ENCODE measurements at regions not wholly inside any gene's neighbourhood (a gene's known extent, or its start where the extent isn't known, plus 50 kb on each side); places are given as distances from the start of the nearest gene placed in this dataset.

- TF ChIP-seq, protein P1, sequence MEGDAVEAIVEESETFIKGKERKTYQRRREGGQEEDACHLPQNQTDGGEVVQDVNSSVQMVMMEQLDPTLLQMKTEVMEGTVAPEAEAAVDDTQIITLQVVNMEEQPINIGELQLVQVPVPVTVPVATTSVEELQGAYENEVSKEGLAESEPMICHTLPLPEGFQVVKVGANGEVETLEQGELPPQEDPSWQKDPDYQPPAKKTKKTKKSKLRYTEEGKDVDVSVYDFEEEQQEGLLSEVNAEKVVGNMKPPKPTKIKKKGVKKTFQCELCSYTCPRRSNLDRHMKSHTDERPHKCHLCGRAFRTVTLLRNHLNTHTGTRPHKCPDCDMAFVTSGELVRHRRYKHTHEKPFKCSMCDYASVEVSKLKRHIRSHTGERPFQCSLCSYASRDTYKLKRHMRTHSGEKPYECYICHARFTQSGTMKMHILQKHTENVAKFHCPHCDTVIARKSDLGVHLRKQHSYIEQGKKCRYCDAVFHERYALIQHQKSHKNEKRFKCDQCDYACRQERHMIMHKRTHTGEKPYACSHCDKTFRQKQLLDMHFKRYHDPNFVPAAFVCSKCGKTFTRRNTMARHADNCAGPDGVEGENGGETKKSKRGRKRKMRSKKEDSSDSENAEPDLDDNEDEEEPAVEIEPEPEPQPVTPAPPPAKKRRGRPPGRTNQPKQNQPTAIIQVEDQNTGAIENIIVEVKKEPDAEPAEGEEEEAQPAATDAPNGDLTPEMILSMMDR (conservative IDR thresholded peaks at IDR 0.05; ENCODE audit: low read length): no peak
- peak; percentile 72 for DNase-seq (ENCODE audit: low read depth)
- H3K4me3 ChIP-seq (ENCODE audit: low read length): no peak overlapping the region
Observed at GRCh38 chr5:17355586-17356346, 138.3 kb downstream of the BASP1 start.

GRCh38 chr5:17356551-17356950, 139.1 kb downstream of the BASP1 start:
- H3K4me3 ChIP-seq (ENCODE audit: low read length): no peak overlapping the region
- TF ChIP-seq, protein P1 (conservative IDR thresholded peaks at IDR 0.05; ENCODE audit: low read length): no peak
- DNase-seq (ENCODE audit: low read depth): no peak

DNA sequence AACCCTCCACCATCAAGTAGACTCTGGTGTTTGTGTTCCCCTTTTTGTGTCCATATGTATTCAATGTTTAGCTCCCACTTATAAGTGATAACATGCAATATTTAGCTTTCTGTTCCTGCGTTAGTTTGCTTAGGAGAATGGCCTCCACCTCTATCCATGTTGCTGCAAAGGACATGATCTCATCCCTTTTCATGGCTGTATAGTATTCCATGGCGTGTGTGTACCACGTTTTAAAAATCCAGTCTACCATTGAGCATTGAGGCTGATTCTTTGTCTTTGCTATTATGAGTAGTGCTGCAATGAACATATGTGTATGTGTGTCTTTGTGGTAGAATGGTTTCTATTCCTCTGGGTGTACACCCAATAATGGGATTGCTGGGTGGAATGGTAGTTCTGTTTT, 140.1 kb downstream of the BASP1 start:
- no peak for DNase-seq (ENCODE audit: low read depth)
- TF ChIP-seq, protein P1 (conservative IDR thresholded peaks at IDR 0.05; ENCODE audit: low read length): no peak
- H3K4me3 ChIP-seq (ENCODE audit: low read length): no peak overlapping the region

DNA sequence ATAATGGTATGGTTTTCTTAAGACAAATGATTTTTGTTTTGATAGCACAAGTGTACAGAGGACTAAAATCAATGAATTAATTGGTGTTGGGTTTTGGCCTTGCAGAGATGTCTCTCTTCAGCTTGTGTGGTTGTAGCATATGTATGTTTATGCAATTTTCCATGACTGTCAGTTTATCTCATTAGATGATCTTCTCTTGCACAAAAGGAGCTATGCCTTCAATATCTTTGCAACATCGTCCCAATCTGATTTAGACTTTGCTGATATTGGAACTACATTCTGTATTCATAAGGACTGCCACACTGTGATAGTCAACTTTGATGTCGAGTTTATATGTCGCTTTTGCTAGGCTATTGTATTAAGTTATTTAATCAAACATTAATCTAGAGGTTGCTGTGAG, 140.0 kb upstream of the TAF11L2 start:
- DNase-seq (ENCODE audit: low read depth): no peak

GRCh38 chr5:17359451-17360011, 138.5 kb upstream of the TAF11L2 start:
- peak overlapping the region; percentile 33 for H3K4me3 ChIP-seq (ENCODE audit: low read length)
- peak; percentile 95 for DNase-seq (ENCODE audit: low read depth)
- TF ChIP-seq, protein P1 (conservative IDR thresholded peaks at IDR 0.05; ENCODE audit: low read length): no peak

More for the DNA sequence above, 140.0 kb upstream of the TAF11L2 start:
- H3K4me3 ChIP-seq (ENCODE audit: low read length): no peak overlapping the region
- TF ChIP-seq, protein P1 (conservative IDR thresholded peaks at IDR 0.05; ENCODE audit: low read length): no peak

- no peak overlapping the region for H3K4me3 ChIP-seq (ENCODE audit: low read length)
- DNase-seq (ENCODE audit: low read depth): no peak
- TF ChIP-seq, protein P1 (conservative IDR thresholded peaks at IDR 0.05; ENCODE audit: low read length): no peak
Observed at GRCh38 chr5:17360879-17361278, 137.2 kb upstream of the TAF11L2 start.

GRCh38 chr5:17361331-17361730, 136.7 kb upstream of the TAF11L2 start:
- no peak for DNase-seq (ENCODE audit: low read depth)
- TF ChIP-seq, protein P1 (conservative IDR thresholded peaks at IDR 0.05; ENCODE audit: low read length): no peak
- no peak overlapping the region for H3K4me3 ChIP-seq (ENCODE audit: low read length)

All from AG10803 (cell line).